ENCODE measurements at regions not wholly inside any gene's neighbourhood (a gene's known extent, or its start where the extent isn't known, plus 50 kb on each side); places are given as distances from the start of the nearest gene placed in this dataset.

GRCh38 chr7:46687203-46687602, 766.1 kb upstream of the IGFBP3 start:
- no peak for DNase-seq (ENCODE audit: low spot score)
- intact Hi-C loops (cut with DNase I) = no loop called here

- DNase-seq (ENCODE audit: low spot score) = no peak
- intact Hi-C loops (cut with DNase I) = no loop called here
Observed at GRCh38 chr7:46685051-46685450, 764.0 kb upstream of the IGFBP3 start.

GRCh38 chr7:46682836-46683624, 762.0 kb upstream of the IGFBP3 start:
- no peak for DNase-seq (ENCODE audit: low spot score)
- intact Hi-C loops (cut with DNase I) = no loop called here

GRCh38 chr7:46681865-46682503, 760.9 kb upstream of the IGFBP3 start:
- no peak for DNase-seq (ENCODE audit: low spot score)

GRCh38 chr7:46680147-46680546, 759.1 kb upstream of the IGFBP3 start:
- DNase-seq (ENCODE audit: low spot score) = no peak
- intact Hi-C loops (cut with DNase I) = loop anchor here in 1 of 2 donors (1.0 kb wide), 1 partner anchor 13 kb away; no protein-coding TSS in a partner anchor

More at GRCh38 chr7:46681865-46682503, 760.9 kb upstream of the IGFBP3 start:
- intact Hi-C loops (cut with DNase I) = no loop called here

- intact Hi-C loops (cut with DNase I) = loop anchor here in 1 of 2 donors (1.0 kb wide), 1 partner anchor 14 kb away; no protein-coding TSS in a partner anchor
- no peak for DNase-seq (ENCODE audit: low spot score)
Observed at GRCh38 chr7:46679671-46680070, 758.6 kb upstream of the IGFBP3 start.

GRCh38 chr7:46678421-46678820, 757.3 kb upstream of the IGFBP3 start:
- no peak for DNase-seq (ENCODE audit: low spot score)
- intact Hi-C loops (cut with DNase I) = no loop called here

- DNase-seq (ENCODE audit: low spot score) = no peak
- intact Hi-C loops (cut with DNase I) = no loop called here
Observed at GRCh38 chr7:46675456-46675855, 754.4 kb upstream of the IGFBP3 start.

- intact Hi-C loops (cut with DNase I) = no loop called here
Observed at GRCh38 chr7:46672861-46673260, 751.8 kb upstream of the IGFBP3 start.

GRCh38 chr7:46671108-46671769, 750.2 kb upstream of the IGFBP3 start:
- no peak for DNase-seq (ENCODE audit: low spot score)
- intact Hi-C loops (cut with DNase I) = no loop called here

More at GRCh38 chr7:46672861-46673260, 751.8 kb upstream of the IGFBP3 start:
- no peak for DNase-seq (ENCODE audit: low spot score)

- DNase-seq (ENCODE audit: low spot score) = no peak
- intact Hi-C loops (cut with DNase I) = no loop called here
Observed at GRCh38 chr7:46669028-46669427, 748.0 kb upstream of the IGFBP3 start.

GRCh38 chr7:46664453-46664852, 743.4 kb upstream of the IGFBP3 start:
- intact Hi-C loops (cut with DNase I) = no loop called here
- DNase-seq (ENCODE audit: low spot score) = no peak

GRCh38 chr7:46663025-46663424, 742.0 kb upstream of the IGFBP3 start:
- intact Hi-C loops (cut with DNase I) = no loop called here
- no peak for DNase-seq (ENCODE audit: low spot score)

GRCh38 chr7:46661431-46661830, 740.4 kb upstream of the IGFBP3 start:
- intact Hi-C loops (cut with DNase I) = no loop called here
- DNase-seq (ENCODE audit: low spot score) = no peak

GRCh38 chr7:46660402-46660980, 739.4 kb upstream of the IGFBP3 start:
- intact Hi-C loops (cut with DNase I) = no loop called here
- DNase-seq (ENCODE audit: low spot score) = no peak

GRCh38 chr7:46658281-46658680, 737.2 kb upstream of the IGFBP3 start:
- DNase-seq (ENCODE audit: low spot score) = no peak
- intact Hi-C loops (cut with DNase I) = no loop called here

GRCh38 chr7:46654546-46655443, 733.7 kb upstream of the IGFBP3 start:
- intact Hi-C loops (cut with DNase I) = no loop called here
- no peak for DNase-seq (ENCODE audit: low spot score)

GRCh38 chr7:46653848-46654247, 732.8 kb upstream of the IGFBP3 start:
- DNase-seq (ENCODE audit: low spot score) = no peak
- intact Hi-C loops (cut with DNase I) = no loop called here

GRCh38 chr7:46652317-46652716, 731.2 kb upstream of the IGFBP3 start:
- intact Hi-C loops (cut with DNase I) = no loop called here
- no peak for DNase-seq (ENCODE audit: low spot score)
